ENCODE measurements at regions not wholly inside any gene's neighbourhood (a gene's known extent, or its start where the extent isn't known, plus 50 kb on each side); places are given as distances from the start of the nearest gene placed in this dataset.

DNA sequence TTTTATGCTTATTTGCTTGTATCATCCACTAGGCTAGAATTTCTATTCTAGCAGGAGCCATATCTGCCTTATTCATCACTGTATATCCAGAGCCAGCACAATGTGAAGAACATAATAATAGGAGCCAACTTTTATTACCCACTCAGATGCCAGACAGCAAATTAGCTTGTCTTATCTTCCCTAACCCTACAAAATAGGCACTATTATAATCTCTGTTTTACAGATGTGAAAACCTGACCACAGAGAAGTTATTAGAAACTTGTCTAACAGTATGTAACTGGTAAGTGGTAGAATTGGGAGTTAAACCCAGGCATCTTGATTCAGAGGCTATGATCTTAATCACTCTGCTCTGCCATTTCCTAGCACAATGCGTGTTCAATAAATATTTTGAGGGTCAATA lies 579.5 kb downstream of the CAAP1 start:
- no peak for DNase-seq (ENCODE audit: low spot score)

DNA sequence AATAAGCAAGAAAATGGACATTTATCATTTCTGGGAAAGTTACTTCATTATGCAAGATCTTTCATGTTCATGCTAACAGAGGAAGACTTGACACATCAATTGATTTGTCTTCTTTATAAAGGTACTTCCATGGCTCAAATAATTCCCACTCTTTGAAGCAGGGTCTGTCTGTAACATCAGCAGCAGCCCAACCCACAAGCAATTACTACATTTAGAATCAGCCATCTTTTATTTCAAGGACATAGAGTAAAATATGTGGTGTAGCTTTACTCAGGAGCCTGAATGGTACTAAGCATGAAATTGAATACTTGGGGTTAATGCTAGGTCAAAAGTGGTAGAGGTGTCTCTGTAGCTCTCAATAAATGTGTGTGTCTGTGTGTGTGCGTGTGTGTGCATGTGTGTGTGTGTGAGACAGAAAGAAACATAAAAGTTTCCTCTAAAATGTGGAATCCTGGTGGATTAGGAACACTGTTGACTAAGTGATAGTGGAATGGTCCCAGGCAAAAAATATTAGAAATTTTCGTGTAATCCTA lies 581.1 kb downstream of the CAAP1 start:
- DNase-seq (ENCODE audit: low spot score) = no peak

- DNase-seq (ENCODE audit: low spot score) = no peak
Observed at GRCh38 chr9:26310294-26310693, 582.3 kb downstream of the CAAP1 start.

- no peak for DNase-seq (ENCODE audit: low spot score)
Observed at GRCh38 chr9:26308328-26308727, 584.3 kb downstream of the CAAP1 start.

- DNase-seq (ENCODE audit: low spot score) = no peak
Observed at GRCh38 chr9:26301659-26302058, 590.9 kb downstream of the CAAP1 start.

- no peak for DNase-seq (ENCODE audit: low spot score)
Observed at GRCh38 chr9:26301046-26301445, 591.6 kb downstream of the CAAP1 start.

DNA sequence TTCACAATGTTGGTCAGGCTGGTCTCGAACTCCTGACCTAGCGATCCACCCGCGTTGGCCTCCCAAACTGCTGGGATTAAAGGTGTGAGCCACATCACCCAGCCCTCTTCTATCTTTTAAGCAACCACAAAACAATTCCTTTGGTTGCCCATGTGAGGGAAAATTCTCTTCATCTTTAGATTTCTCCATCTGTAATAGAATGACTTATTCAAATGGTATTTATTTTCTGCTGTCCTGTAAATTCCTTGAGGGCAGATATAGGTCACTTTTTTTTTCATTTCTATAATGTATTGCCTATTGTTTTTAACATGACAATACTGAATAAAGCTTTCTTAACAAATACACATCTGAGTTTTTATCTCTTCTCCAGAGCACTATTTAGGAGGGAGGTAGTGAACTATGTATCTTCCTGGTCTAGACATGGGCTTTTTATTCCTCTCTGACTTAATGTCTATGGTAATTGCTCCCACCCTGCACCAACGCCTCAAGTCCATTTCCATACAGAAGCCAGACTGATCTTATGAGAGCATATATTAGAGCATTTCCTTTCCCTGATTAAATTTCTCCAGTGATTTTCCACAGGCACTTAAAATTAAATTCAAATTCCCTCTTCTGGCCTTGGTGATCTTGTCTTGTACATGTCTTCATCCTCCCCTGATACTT lies 595.6 kb downstream of the CAAP1 start:
- no peak for DNase-seq (ENCODE audit: low spot score)

DNA sequence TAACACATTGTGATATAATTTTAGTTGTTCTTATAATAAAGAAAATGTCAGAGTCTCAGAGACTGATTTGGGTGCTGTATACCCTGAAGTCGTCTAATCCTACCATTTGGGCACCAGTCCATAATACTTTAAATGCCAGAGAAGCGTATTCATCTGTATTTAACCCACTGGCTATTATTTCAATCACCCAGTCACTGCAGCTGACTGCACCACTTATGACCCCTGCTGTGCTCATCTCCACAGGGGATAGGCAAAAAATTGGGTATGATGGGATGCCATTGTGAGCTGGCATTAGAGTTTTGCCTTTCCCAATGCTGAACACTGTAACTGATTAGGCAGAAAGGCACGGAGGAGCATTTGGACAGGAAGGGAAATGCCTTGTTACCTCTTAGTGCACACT lies 599.7 kb downstream of the CAAP1 start:
- DNase-seq (ENCODE audit: low spot score) = peak; percentile 1

DNA sequence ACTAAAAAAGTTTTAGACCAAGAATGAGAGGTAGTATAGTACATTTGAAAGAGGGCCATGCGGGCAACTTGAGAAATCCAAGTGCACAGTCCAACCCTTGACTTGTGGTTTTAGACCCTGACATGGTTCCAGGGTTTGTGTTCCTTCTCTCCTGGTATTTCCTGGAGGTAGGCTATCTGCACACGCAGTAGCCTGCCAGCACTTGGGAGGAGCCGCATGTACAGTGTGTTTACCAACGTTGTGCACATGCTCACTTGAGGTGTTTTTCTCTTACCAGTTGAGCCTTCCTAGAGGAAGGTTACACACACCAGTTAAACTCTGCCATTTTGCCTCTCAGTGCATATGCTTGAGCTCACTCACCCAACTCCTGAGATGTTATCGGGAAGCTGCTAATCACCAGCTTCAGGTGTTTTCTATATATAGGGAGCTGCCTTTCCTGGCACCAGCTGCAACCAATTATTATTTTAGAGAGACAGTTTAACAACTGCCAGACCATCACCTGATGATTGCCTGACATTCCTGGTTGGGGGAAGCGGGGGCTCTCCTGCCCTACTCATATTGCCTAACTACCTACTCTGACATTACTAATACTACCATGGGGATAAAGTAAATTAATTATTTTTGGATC lies 593.4 kb upstream of the TUSC1 start:
- DNase-seq (ENCODE audit: low spot score) = no peak

GRCh38 chr9:26266146-26266793 lies 588.0 kb upstream of the TUSC1 start:
- no peak for DNase-seq (ENCODE audit: low spot score)

GRCh38 chr9:26264709-26265601 lies 586.7 kb upstream of the TUSC1 start:
- DNase-seq (ENCODE audit: low spot score) = no peak

GRCh38 chr9:26263478-26263877 lies 585.2 kb upstream of the TUSC1 start:
- DNase-seq (ENCODE audit: low spot score) = no peak

GRCh38 chr9:26262421-26263107 lies 584.3 kb upstream of the TUSC1 start:
- DNase-seq (ENCODE audit: low spot score) = no peak

DNA sequence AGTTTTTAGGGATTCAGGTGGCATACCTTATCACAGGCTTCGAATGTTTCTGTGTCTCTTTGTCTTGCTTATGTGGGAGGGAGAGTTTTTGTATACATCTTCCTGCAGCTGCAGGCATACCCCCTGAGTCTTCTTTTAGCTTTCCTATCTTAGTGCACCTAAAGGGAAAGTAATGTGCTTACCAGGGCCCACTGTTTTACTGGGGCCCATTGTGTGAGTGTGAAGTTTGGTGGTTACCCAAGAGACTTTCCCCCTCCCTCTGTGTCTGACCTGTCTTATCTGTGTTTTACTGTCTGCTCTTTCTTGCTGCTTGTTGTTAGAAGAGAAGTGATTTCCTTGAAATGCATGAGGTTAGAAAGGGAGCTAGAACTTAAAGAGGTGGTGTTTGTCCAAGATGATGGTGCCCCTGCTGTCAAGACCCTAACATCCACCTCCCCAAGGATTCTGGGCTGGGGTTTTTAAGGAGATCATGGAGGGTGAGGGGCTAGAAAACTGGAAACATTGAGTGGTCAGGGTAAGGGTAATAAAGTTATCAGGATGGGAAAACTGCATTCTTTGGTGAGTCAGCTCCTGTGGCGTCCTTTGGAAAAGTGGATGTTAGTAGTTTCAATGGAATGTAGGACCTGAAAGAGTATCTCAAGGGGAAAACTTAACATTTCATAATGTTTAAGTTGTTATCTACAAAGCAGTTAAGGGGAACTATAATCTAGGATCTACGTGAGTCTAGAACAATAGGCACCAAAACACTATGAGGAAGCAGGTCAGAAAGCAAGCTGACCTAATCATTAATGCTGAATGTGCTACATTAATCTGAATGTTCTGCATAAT lies 583.5 kb upstream of the TUSC1 start:
- DNase-seq (ENCODE audit: low spot score) = no peak

GRCh38 chr9:26260238-26260637 lies 582.0 kb upstream of the TUSC1 start:
- DNase-seq (ENCODE audit: low spot score) = no peak

- DNase-seq (ENCODE audit: low spot score) = no peak
Observed at GRCh38 chr9:26247861-26248260, 569.6 kb upstream of the TUSC1 start.

GRCh38 chr9:26244661-26245451 lies 566.6 kb upstream of the TUSC1 start:
- DNase-seq (ENCODE audit: low spot score) = no peak

- peak; percentile 2 for DNase-seq (ENCODE audit: low spot score)
Observed at GRCh38 chr9:26243726-26244125, 565.5 kb upstream of the TUSC1 start.

DNA sequence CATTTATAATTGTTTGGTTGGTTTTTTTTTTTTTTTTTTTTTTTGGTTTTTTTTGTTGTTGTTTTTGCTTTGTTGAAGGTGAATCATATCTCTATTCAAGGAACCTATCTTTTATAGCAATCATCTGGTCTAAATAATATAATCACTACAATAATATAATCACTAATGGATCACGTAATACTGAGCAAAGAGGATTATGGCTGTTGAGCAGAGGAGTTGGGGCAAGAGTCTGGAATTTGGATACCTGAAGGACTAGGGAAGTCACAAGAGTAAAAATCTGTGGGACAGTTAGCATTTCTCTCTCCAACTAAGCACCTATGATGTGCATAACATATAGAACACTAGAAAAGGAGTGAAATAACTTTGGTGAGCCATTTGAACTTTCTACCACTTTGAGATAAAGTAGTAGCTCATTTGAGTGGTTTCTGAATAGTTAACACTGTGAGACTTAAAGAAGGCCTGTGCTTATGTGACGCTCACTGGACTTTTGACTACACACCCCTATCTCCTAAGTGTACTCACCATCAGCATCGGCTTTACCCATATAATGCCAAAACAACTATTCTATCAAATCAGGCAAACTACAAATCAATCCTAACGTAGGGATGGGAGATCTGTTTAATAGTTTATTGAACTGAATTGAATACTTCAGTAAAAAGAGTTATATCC lies 564.9 kb upstream of the TUSC1 start:
- DNase-seq (ENCODE audit: low spot score) = no peak
